Esophagus squamous epithelium (tissue), 4 donors: ENCODE measurements at regions not wholly inside any gene's neighbourhood (a gene's known extent, or its start where the extent isn't known, plus 50 kb on each side); places are given as distances from the start of the nearest gene placed in this dataset.

Source experiments
- POLR2A ChIP-seq, 4 donors: fragments of 450-650 bp; IDR thresholded peaks; one replicate each; pipeline ENCODE4 v1.6.1; 2017; ENCODE audit warnings: antibody characterized with exemption in 4 of 4, mild to moderate bottlenecking in 4 of 4, moderate library complexity in 3 of 4
- TF ChIP-seq, protein P1 (sequence below), 6 experiments: fragments of 450-650 bp in 4 of 6; fragments of 200-600 bp in 2 of 6; sonication (generic) in 2 of 6; IDR thresholded peaks; one replicate each; pipeline ENCODE4 v1.5.1; 2016 to 2019; ENCODE audit warnings: antibody characterized with exemption in 6 of 6, mild to moderate bottlenecking in 4 of 6, moderate library complexity in 4 of 6

DNA sequence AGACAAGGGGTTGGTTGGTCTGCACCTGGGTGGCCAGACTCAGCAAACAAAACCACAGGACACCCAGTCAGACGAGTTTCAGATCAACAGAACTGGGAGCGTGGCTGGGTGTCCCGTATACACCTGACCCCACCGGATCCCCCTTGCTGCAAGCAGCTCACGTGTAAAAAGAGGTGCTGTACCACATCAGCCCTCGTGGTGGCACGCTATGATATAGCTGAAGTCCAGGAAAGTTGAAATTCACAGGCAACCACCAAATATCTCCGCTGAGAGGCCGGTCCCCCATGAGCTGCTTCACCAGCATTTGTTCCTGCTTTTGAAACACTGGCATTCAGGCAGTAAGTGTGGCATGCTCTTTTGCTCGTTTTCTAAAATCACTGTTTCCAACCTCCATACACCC lies 92.3 kb downstream of the TUBA3C start:
- TF ChIP-seq, protein P1, sequence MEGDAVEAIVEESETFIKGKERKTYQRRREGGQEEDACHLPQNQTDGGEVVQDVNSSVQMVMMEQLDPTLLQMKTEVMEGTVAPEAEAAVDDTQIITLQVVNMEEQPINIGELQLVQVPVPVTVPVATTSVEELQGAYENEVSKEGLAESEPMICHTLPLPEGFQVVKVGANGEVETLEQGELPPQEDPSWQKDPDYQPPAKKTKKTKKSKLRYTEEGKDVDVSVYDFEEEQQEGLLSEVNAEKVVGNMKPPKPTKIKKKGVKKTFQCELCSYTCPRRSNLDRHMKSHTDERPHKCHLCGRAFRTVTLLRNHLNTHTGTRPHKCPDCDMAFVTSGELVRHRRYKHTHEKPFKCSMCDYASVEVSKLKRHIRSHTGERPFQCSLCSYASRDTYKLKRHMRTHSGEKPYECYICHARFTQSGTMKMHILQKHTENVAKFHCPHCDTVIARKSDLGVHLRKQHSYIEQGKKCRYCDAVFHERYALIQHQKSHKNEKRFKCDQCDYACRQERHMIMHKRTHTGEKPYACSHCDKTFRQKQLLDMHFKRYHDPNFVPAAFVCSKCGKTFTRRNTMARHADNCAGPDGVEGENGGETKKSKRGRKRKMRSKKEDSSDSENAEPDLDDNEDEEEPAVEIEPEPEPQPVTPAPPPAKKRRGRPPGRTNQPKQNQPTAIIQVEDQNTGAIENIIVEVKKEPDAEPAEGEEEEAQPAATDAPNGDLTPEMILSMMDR (IDR thresholded peaks at IDR 0.05), result no peak
- no peak for TF ChIP-seq POLR2A (IDR thresholded peaks at IDR 0.05)
